ENCODE measurements at regions not wholly inside any gene's neighbourhood (a gene's known extent, or its start where the extent isn't known, plus 50 kb on each side); places are given as distances from the start of the nearest gene placed in this dataset.
A peak's percentile ranks its signal among the peaks of the same experiment; 100 is the strongest.

DNA sequence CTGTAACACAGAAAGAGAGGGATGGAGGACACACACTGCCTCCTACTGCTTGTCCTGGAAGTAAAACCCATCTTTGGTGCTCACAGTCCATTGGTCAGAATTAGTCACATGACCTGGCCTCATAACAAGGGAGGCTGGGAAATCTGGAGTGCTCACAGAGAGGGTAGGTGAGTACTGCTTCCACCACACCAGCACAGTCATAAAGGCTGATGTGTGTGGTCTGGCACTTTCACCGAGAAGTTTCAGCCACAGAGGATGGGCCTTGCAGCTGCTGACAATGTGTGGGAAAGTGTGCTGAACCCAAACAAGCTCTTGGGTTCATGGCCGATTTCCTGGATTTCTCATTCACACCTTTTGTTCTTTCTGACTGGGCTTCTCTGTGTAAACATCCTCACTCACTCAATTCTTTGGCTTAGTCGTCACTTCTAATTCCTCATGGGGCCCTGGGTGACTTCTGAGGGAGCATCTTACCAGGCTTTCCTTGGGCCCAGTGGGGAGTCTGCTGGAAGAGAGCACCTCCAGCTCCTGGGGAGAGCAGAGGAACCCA is 100.7 kb downstream of the ASB7 start:
- peak; percentile 5 for DNase-seq

DNA sequence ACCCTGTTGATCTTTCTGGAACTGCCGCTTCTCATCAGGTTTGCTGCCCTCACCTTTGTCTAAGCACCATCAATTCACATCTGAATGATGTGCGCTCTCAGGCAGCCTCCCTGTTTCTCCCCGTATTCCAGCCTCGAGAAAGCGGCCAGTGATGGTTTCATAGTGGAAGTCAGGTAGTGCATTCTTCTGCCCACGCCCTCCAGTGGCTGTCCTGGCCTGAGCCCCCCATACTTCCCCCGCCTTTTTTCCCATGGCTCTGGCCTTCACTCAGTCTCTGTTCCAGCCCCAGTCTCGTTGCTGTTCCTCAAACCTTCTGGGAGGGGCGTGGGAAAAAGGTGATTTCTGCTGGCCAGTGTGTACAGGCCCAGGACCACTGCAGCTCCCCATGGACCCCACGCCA is 101.3 kb downstream of the ASB7 start:
- DNase-seq = peak; percentile 11

DNA sequence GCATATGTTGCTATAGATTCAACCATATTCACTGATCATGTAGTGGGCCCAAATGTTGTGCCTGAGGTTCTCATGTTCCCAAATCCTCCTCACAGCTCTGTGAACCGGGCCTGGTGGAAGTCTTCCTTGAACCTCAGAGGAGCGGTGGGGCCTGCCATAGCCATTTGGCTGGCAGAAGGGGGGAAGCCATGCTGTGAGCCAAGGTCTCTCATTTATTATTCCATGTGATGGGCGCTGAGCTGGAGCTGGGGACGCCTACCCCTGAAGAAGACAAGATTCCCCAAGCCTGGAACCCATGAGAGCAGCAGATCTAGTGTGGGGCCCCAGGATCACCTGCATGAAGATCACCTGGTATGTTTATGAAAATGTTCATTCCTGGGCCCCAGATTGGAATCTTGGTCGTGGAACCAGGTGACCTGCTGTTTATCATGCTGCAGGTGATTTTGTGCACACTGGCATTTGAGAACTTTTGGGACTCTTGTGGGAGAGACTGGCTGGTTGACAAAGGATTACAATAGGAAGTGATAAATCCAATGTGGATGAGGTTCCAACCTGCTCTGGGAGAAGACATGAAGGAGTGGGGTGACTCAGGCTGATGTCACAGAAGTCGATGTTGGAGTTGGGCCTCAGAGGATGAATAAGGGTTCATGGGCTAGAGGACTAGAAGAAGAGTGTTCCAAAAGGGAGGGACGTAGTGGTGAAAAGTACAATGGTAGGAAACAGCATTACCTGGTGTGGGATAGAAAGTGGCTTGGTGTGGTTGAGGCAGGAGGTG is 102.1 kb downstream of the ASB7 start:
- DNase-seq = peak; percentile 1

DNA sequence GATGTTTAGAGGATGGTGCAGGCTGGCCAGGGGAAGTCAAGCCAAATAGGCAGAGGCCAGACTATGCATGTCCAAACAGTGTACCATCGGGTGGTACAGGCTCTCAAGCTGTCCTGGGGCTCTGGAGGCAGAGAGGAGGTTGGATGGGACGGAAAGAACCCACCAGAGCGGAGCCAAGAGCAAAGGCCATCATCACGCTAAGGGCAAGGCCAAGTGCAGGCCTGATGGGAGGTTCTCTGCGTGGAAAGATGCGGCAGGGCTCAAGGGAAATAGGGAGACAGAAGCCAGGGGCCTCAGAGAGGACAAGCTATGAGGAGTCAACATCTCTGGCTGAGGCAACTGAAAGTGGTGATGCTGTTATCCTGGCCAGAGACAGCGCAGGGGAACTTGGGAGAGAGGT is 102.7 kb downstream of the ASB7 start:
- DNase-seq = peak; percentile 3

DNA sequence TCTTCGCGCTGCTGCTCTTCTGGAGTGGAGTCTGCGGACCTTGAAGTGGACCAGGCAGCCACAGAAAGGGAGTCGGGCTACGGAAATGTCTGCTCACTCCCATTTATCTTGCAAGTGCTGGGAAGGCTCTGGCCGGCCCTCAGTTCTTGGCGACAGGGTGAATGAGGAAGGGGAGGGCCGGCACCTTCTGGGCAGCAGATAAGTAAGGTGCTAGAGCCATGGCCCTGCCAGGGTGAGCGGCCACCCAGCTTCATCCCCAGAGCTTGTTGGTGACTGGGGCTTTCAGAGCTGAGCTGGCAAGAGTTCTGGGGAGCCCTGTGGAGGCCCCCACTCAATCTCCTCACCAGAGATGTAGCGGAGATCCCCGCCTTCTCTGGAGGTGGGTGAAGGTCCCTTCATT is 103.5 kb downstream of the ASB7 start:
- DNase-seq = peak; percentile 8

DNA sequence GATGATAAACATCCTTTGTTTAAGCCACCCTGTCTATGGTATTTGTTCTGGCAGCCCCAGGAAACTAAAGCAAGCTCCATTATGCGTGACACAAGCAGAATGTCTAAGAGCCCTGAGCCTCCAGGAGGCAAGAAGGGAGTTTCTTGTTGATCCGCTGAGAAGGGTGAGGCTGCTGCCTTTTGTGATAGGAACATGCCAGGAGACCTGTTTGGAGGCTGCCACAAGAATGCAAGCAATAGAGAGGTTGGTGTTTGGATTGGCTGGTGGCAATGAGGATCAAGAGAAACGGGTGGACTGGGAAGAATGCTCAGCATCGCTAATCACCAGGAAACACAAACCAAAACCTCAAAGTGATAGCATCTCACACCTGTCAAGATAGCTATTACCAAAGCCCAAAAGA is 104.8 kb downstream of the ASB7 start:
- peak; percentile 1 for DNase-seq

DNA sequence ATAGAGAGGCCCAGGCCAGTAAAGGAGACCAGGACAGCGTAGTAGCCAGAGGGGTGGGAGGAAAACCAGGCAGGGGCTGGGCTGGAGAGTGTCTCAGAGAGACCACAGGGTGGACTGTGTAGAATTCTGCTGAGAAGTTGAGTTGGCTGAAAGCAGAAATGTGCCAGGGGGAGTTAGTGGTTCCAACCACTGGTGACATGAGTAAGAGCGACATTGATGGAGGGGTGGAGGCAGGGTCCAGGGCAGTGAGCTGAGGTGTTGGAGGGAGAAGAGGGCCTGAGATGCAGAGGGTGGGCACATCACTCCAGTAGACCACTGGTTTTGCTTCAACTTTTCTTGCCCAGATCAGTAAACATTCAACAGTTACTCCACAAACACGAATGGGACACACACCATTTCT is 106.5 kb downstream of the ASB7 start:
- DNase-seq = no peak

DNA sequence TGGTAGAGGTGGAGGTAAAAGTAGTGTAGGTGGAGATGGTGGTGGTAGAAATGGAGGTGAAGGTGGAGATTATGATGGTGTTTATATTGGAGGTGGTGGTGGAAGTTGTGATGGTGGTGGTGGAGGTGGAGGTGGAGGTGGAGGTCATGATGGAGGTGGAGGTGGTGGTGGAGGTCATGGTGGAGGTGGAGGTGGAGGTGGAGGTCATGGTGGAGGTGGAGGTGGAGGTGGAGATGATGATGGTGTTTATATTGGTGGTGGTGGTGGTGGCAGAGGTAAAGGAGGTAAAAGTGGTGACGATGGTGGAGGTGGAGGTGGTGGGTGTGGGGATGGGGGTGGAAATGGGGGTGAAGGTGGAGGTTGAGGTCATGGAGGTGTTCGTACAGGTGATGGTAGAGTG is 107.8 kb downstream of the ASB7 start:
- DNase-seq = peak; percentile 15

DNA sequence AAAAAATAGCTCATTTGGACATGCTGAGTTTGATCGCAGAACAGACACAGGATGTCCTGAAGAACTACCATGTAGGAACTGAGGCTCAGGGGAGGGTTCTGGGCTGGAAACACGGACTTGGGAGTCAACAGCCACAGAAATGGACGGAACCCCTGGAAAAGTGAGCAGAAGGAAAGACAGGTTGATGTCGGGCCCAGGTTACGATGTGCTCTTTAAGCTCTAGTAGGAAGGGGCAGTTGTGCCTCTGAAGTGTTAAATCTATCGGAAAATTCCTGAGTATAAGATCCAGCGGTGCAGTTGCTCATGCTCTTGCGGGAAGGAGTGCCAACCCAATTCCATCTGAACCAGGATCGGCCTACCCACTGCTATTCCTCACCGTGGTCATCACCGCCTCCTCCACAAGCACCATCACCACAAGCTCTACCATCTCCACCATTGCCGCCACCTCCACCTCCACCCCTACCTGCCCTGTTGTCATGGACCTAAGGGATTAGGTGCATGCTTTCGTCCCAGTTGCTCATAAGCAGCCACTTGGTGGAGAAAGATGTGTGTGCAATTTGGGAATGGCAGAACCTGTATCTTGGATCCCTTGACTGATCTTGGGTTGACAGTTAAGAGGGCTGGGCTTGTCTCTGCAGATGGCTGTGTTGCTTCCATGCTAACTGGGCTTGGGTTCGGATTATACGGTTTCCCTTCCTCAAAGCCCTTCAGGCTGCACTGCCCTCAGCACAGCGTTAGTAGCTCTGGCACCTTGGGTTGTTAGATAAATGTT is 108.5 kb downstream of the ASB7 start:
- DNase-seq = peak; percentile 12

DNA sequence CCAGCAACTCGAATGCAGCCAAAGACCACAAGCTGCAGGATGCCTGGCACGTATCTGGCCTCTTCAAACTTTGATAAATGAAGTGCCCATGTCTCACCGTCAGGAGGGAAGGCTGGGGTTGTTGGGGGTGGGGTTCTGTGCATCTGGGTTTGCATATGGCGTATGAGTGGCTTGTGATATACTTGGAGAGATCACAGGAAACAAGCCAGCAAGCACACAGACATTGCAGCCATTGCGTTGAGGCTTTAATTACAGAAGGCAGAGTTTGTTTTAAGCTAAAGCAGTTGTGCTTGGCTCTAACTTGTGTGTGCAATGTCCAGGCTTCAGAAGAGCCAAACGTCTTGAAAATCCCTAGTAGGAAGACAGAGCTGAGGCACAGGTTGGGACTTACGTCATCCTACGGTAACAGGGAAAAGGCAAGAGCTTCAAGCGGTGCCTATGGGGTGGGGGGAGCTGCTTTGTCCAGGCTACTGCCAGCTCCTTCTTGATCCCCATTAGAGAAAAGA is 109.2 kb downstream of the ASB7 start:
- peak; percentile 64 for DNase-seq

DNA sequence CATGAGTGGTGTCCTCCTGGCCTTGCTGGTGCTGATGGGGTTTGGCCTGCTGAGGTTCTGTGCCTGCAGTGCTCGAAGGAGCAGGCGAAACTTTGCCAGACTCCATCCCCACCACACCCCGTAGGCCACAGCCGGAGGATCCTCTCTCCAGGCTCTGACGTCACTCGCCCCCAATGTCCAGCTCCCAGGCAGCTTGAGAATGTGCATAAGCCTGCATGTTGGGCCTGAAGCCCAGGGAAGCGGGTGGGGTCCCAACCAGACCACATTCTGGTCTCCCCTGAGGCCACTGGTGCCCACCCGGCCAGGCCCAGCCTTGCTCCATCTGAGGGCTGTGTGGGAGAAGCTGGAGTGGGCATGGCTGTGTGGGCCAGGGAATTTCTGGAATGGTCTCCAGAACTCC is 109.8 kb downstream of the ASB7 start:
- peak; percentile 87 for DNase-seq

DNA sequence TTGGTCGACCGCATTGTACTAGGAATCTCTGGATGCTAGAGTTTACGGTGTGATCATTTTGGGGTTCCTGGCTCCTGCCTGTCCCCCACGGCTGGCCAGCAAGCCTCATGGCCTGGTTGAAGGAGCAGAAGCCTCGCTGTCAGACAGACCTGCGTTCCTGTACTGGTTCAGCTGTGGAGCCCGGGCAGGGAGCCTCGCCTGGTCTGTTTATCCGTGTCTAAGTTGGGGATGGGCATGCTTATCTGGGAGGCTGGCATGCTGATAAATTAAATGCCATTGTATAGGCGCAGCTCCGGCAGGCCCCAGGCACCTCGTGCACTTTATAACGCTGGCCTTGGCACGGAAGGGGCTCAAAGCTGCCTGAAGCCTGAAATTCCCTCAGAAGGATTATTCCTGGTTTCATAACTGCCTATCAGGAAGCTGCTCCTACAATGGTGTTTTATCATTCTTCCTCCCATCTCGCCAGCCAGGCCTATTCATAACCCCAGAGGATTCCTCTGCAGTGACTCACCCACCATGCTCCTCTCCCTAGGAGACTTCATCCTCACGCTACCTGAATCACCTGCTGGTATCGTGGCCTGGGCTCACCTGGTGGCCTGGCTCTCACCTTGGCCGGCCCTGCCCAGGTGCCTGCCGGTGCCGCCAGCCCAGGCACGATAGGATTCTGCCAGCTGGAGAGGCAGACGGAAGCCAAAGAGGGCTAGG is 110.9 kb downstream of the ASB7 start:
- peak; percentile 21 for DNase-seq

DNA sequence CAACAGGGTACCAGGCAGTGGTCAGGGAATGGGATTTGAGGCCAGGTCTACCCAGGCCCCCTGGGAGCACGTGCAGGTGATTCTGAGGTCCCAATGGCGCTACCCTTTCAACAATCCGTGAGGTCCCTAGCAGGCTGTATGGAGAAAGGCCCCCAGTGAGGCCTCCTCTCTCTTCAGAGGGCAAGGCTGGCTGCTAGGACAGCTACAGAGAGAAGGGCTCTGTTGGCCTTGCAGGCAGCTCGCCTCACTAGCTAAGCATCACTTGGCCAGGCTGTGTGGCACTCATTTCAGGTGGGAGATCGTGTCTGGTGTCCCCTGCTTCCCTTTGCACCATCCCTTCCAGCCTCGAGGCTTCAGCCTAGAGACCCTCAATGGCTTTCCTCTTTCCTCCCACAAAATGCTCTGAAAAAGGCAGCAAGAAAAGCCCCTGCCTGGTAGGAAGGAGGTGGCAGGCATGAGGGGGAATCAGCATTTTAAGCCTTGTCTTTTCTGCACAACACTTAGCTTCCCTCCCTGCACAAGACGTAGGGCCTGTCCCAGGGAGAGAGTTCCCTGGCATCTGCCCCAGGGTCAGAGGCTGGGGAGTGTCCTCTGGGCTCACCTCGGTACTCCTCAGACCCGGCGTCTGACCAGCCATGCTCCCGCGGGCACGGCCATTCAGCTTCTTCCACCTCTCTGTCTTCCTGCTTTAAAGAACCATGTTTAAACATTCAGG is 111.8 kb downstream of the ASB7 start:
- DNase-seq = peak; percentile 11

DNA sequence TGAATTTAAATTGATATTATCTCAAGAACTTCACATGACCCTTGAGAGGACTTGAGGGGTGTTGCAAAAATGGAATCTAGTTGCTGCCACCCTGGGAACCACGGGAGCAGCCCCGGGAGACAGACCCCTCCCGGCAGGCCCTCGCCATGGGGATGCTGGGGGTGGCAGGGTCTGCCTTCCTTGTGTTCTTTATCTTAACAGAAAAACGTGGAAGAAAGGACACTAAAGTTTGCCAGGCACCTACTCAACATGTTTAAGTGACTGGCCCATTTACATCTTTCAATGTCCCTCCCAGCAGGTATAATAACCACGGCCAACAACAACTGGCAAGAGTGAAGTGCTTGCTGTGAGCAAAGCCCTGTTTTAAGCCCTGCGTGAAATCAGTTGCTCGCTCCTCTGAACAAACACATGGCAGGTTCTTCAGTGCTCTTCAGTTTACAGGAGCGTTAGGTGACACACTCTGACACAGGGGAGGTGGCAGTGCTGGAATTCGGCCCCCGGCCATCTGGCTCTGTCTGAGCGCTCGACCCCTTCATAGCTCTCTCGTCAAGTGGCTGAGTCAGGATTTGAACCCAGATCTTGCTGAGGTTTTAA is 112.5 kb downstream of the ASB7 start:
- DNase-seq = peak; percentile 15

DNA sequence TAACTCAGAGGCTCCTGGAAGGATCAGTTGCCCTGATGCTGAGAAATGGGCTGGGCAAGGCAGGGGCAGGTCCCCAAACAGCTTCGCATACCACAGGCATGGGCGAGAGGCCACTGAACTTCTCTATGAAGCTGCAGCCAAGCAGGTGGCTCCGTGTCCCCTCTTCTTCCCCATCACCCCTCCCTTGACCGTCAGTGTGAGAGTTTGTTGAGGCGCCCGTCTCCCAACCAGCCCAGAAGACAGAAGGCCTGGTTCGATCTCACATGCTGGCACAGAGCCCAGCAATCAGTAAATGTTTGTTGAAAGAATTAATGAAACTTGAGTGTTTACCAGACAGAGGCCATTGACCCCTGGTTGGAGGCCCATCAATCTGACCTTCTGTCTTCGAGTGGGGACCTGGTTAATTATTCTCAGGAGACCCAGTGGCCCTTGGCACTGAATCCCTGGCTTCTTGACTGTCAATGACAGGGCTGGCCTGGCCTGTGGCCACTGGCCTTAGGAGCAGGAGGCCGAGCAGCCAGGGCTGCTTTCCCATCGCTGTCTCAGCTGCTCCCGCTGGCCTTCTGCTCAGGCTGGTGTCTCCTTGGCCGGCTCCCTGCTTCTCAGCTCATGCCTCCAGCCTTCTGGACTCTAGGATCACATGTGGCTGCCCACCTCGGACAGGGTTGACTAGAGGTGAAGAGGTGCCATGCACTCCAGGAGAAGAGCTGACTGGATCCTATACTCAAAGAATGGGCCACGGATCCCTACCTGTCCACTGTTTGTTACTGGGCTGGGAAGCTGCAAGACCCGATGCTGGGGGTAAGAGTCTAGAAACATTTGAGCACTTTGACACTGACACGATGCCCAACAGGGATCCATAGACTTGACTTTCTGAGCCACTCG is 113.4 kb downstream of the ASB7 start:
- DNase-seq = peak; percentile 28

DNA sequence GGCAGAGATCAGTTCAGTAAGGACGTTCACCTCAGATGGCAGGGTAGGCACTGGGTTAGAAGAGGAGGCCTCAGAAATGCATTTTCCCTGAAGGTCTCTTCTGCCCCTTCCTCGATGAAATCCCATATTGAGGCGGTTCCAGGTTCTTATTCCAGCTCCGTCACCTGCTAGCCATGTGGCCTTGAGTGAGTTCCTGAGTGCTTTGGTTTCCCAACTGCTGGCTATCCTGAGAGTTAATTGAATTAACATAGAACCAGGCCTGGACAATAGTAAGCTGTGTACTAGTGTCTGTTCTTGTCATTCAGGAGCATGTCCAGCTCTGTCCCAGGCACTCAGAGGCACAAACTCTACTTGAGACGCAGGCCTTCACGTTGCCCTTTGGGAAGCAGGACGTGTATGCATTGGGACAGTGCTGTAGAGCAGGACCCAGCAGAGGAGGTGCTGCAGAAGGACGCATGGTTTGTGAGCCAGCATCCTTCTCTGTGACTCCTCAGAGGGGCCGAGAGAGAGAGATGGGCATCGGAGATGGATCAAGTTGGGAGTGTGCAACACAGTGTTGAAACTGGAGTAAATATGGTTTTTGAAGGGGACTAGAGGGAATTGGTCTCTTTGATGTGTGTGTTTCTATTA is 114.2 kb downstream of the ASB7 start:
- peak; percentile 6 for DNase-seq

DNA sequence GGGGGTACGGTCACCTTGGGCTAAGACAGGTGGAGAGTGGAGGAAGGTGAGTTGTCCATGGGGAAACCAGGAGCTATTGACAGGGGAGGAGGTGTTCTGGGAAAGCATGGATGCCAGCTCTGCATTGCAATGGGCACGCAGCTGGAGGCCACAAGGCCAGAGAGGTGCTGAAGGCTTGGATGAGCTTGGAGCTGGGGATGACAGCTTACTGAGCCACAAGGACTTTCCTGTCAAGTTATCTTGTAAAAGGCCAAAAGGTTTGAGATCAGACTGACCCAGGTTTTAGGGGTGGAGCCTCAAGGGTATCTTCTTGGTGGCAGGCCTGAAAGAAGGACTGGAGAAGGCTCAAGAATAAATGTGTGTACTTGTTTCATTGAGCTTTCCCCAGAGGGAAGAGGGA is 115.2 kb downstream of the ASB7 start:
- DNase-seq = peak; percentile 12

DNA sequence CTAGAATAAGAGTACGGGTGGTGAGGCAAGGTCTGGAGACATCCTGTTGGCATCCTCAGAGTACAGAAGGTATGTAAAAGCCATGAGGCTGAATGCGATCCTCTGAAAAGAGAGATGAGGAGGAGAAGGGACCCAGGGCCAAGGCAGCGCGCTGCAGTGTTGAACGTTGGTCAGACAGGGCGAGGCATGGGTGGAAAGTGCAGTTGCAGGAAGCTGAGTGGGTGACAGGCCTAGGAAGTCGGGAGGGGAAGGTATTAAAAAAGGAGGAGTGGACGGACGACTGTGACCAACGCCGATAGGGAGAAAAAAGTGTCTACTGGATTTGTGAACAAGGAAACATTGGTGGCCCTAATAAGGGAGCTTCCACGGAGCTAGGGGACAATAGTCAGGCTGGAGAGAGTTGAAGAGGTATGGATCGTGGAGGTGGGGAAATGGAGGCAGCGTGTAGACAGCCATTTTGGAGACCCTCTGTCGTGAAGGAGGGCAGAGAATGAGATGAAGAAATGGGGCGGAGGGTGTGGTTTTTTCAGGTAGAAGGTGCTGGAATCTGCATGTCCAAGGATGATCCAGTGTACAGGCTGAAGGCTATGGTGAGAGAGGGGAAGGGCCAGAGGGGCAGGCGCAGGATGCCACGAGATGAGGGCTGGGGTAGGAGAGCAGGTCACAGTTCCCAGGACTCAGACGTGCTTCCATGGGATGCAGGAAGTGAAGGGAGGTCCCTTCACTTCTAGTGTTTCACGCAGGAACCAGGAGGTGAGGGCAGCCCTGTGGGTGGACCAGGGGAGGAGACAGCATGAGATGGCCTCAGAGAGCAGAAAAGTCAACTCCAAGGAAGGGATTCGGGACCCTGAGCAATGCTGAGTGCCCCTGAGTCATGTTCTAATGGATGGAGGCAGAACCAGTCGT is 115.9 kb downstream of the ASB7 start:
- DNase-seq = peak; percentile 13

DNA sequence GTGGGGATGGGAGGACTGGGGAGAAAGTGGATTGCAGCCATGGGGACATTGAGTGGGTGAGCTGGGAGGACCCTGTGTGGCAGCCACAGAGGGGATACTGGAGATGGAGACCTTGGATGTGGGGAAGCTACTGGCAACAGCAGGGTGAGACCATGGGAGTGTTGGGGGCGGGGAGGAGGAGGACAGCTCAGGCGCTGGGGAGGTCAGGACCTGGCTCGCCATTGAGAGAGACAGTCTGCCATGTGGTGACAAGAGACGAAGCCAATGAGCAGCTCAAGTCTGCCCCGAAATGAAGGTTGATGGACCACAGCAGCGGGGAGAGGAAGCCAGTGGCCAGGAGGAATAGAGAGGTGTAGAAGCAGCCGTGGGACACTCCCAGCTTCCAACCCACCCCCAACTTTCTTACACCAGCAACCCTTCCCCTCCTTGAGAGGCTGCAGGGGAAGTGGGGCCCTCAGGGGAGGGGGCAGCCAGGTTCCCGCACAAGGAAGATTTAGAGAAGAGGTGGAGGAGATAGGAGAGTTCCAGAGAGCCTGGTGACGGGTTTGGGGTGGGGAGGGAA is 118.1 kb downstream of the ASB7 start:
- DNase-seq = peak; percentile 12
